ENCODE measurements at regions not wholly inside any gene's neighbourhood (a gene's known extent, or its start where the extent isn't known, plus 50 kb on each side); places are given as distances from the start of the nearest gene placed in this dataset.

GRCh38 chr12:19003987-19004619, 125.4 kb upstream of the PLEKHA5 start:
- Histone ChIP-seq H3K27ac (ENCODE audit: low read length) (no peak overlapping the region), H3K4me1 (ENCODE audit: control insufficient read depth, insufficient read depth, low read length) (no peaks in the 10 kb centered on the region), H3K27me3 (ENCODE audit: control insufficient read depth, insufficient read depth, low read length) (no peaks in the 10 kb centered on the region), H3K36me3 (ENCODE audit: control insufficient read depth, insufficient read depth, low read length) (no peaks in the 10 kb centered on the region), H3K4me3 (ENCODE audit: low read length) (no peak overlapping the region), H3K9me3 (ENCODE audit: control insufficient read depth, insufficient read depth, low read length) (no peaks in the 10 kb centered on the region)
- no peak for DNase-seq
- Mint-ChIP-seq H3K27me3 (ENCODE audit: low read depth in 2 of 2) (no peaks in the 10 kb centered on the region), H3K4me3 (no peak overlapping the region), H3K27ac (no peak overlapping the region), H3K9me3 (no peaks in the 10 kb centered on the region), H3K4me1 (no peaks in the 10 kb centered on the region), H3K36me3 (no peaks in the 10 kb centered on the region)
- TF ChIP-seq CTCF (IDR thresholded peaks at IDR 0.05) = no peak
- WGBS (ENCODE audit: insufficient coverage) = 86% methylated on average over 4 of the region's 4 CpGs
- intact Hi-C loops (cut with micrococcal nuclease) = no loop called here
- no peak for ATAC-seq

GRCh38 chr12:19005257-19005801, 124.2 kb upstream of the PLEKHA5 start:
- no peak for TF ChIP-seq CTCF (IDR thresholded peaks at IDR 0.05)
- H3K4me1 ChIP-seq (ENCODE audit: control insufficient read depth, insufficient read depth, low read length) = no peaks in the 10 kb centered on the region
- Mint-ChIP-seq H3K27me3 (ENCODE audit: low read depth in 2 of 2) (no peaks in the 10 kb centered on the region), H3K9me3 (no peaks in the 10 kb centered on the region), H3K36me3 (no peaks in the 10 kb centered on the region), H3K4me3 (no peak overlapping the region), H3K4me1 (no peaks in the 10 kb centered on the region), H3K27ac (no peak overlapping the region)
- H3K9me3 ChIP-seq (ENCODE audit: control insufficient read depth, insufficient read depth, low read length) = no peaks in the 10 kb centered on the region
- no peaks in the 10 kb centered on the region for H3K27me3 ChIP-seq (ENCODE audit: control insufficient read depth, insufficient read depth, low read length)
- 98% methylated on average over 4 of the region's 4 CpGs for WGBS (ENCODE audit: insufficient coverage)
- H3K27ac ChIP-seq (ENCODE audit: low read length) = no peak overlapping the region
- no peaks in the 10 kb centered on the region for H3K36me3 ChIP-seq (ENCODE audit: control insufficient read depth, insufficient read depth, low read length)
- H3K4me3 ChIP-seq (ENCODE audit: low read length) = no peak overlapping the region
- DNase-seq = no peak
- ATAC-seq = no peak
- intact Hi-C loops (cut with micrococcal nuclease) = no loop called here

DNA sequence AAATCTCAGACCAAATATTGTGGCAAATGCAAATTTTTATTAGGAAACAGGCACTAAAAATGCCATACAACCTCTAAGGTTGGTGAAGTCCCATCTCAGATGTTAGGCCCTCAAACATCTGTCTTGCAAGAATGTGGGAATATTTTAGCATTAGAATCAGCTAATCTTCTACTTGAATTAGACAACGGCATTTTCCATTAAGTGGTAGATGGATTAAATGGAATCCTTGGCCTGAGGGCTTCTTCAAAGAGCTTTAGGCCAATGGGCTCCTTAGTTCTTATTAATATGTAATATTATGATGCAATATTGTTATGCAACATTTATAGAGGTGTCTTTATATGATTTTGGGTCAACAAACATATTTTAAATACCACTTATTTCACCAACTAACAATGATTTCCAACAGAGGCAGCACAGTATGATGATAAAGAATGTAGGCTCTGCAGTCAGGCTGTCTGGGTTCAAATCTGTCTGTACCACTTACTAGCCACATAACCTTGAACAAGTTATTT, 122.9 kb upstream of the PLEKHA5 start:
- no peak for DNase-seq
- Mint-ChIP-seq H3K36me3 (no peaks in the 10 kb centered on the region), H3K4me1 (no peaks in the 10 kb centered on the region), H3K27ac (no peak overlapping the region), H3K27me3 (ENCODE audit: low read depth in 2 of 2) (no peaks in the 10 kb centered on the region), H3K9me3 (no peaks in the 10 kb centered on the region), H3K4me3 (no peak overlapping the region)
- H3K4me3 ChIP-seq (ENCODE audit: low read length) = no peak overlapping the region
- H3K27me3 ChIP-seq (ENCODE audit: control insufficient read depth, insufficient read depth, low read length) = no peaks in the 10 kb centered on the region
- intact Hi-C loops (cut with micrococcal nuclease) = no loop called here
- H3K27ac ChIP-seq (ENCODE audit: low read length) = no peak overlapping the region
- 86% methylated on average over 1 of the region's 1 CpG for WGBS (ENCODE audit: insufficient coverage)
- H3K4me1 ChIP-seq (ENCODE audit: control insufficient read depth, insufficient read depth, low read length) = no peaks in the 10 kb centered on the region
- no peaks in the 10 kb centered on the region for H3K9me3 ChIP-seq (ENCODE audit: control insufficient read depth, insufficient read depth, low read length)
- TF ChIP-seq CTCF (IDR thresholded peaks at IDR 0.05) = no peak
- no peaks in the 10 kb centered on the region for H3K36me3 ChIP-seq (ENCODE audit: control insufficient read depth, insufficient read depth, low read length)
- ATAC-seq = no peak

GRCh38 chr12:19008102-19008501, 121.4 kb upstream of the PLEKHA5 start:
- Histone ChIP-seq H3K27ac (ENCODE audit: low read length) (no peak overlapping the region), H3K4me1 (ENCODE audit: control insufficient read depth, insufficient read depth, low read length) (no peaks in the 10 kb centered on the region), H3K4me3 (ENCODE audit: low read length) (no peak overlapping the region), H3K9me3 (ENCODE audit: control insufficient read depth, insufficient read depth, low read length) (no peaks in the 10 kb centered on the region), H3K36me3 (ENCODE audit: control insufficient read depth, insufficient read depth, low read length) (no peaks in the 10 kb centered on the region), H3K27me3 (ENCODE audit: control insufficient read depth, insufficient read depth, low read length) (no peaks in the 10 kb centered on the region)
- TF ChIP-seq CTCF (IDR thresholded peaks at IDR 0.05) = no peak
- intact Hi-C loops (cut with micrococcal nuclease) = no loop called here
- Mint-ChIP-seq H3K4me1 (no peaks in the 10 kb centered on the region), H3K27ac (no peak overlapping the region), H3K4me3 (no peak overlapping the region), H3K36me3 (no peaks in the 10 kb centered on the region), H3K27me3 (ENCODE audit: low read depth in 2 of 2) (no peaks in the 10 kb centered on the region), H3K9me3 (no peaks in the 10 kb centered on the region)
- WGBS (ENCODE audit: insufficient coverage) = no CpG with 5 or more reads among the region's 2 CpGs
- DNase-seq = no peak
- ATAC-seq = no peak

All from natural killer cell (primary cell).